Osteocyte (in vitro differentiated cells): ENCODE measurements at regions not wholly inside any gene's neighbourhood (a gene's known extent, or its start where the extent isn't known, plus 50 kb on each side); places are given as distances from the start of the nearest gene placed in this dataset.

Experiments
- DNase-seq: peaks from one replicate; pipeline ENCODE4 v3.0.0; 2021; ENCODE audit warnings: mixed read lengths; ENCODE audit not compliant: unreplicated experiment; ENCODE audit errors: extremely low spot score
- H3K27ac Mint-ChIP-seq: one replicate; pipeline ENCODE4 v1.8.0; 2021; ENCODE audit warnings: mild to moderate bottlenecking, mixed read lengths; ENCODE audit not compliant: unreplicated experiment
- H3K27me3 Mint-ChIP-seq: one replicate; pipeline ENCODE4 v1.8.0; 2021; ENCODE audit warnings: mixed read lengths; ENCODE audit not compliant: unreplicated experiment
- H3K36me3 Mint-ChIP-seq: one replicate; pipeline ENCODE4 v1.8.0; 2021; ENCODE audit warnings: mixed read lengths; ENCODE audit not compliant: unreplicated experiment
- H3K4me1 Mint-ChIP-seq: one replicate; pipeline ENCODE4 v1.8.0; 2021; ENCODE audit warnings: mixed read lengths; ENCODE audit not compliant: unreplicated experiment
- H3K4me3 Mint-ChIP-seq: one replicate; pipeline ENCODE4 v1.8.0; 2021; ENCODE audit warnings: mild to moderate bottlenecking, moderate library complexity, mixed read lengths; ENCODE audit not compliant: unreplicated experiment
- H3K9me3 Mint-ChIP-seq: one replicate; pipeline ENCODE4 v1.8.0; 2021; ENCODE audit warnings: mixed read lengths; ENCODE audit not compliant: unreplicated experiment
- TF ChIP-seq, protein P1 (sequence below): fragments of 200-600 bp; sonication (generic); IDR thresholded peaks from 2 replicates; pipeline ENCODE4 v1.5.0; 2021; ENCODE audit warnings: antibody characterized with exemption, mild to moderate bottlenecking, moderate library complexity

DNA sequence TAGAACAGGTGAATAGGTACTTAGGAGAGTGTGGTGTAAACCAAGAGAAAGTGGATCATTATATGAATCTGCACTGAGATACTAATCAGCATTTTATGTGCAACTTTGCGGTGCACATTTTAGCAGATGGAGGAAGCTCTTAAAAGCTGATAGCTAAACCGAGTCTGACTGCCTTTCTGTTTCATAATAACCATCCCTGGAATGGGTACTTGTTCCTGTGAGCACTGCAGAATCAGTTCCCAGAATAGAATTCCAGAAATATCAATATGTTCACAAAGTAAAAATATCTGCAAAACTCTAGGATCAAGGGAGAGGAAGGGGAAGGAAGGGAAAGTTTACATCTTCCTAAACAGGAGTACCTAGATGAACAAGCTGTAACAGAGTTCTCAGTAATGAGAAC, 432.2 kb upstream of the HNRNPA3 start:
- H3K27me3 Mint-ChIP-seq, result no peaks in the 10 kb centered on the region

GRCh38 chr2:176781570-176782217, 430.9 kb upstream of the HNRNPA3 start:
- DNase-seq, result no peak
- Mint-ChIP-seq H3K4me3 (no peak overlapping the region), H3K27ac (no peak overlapping the region), H3K27me3 (no peaks in the 10 kb centered on the region), H3K9me3 (peaks cover 5% of the 10 kb centered on the region), H3K36me3 (no peaks in the 10 kb centered on the region), H3K4me1 (no peaks in the 10 kb centered on the region)
- TF ChIP-seq, protein P1, sequence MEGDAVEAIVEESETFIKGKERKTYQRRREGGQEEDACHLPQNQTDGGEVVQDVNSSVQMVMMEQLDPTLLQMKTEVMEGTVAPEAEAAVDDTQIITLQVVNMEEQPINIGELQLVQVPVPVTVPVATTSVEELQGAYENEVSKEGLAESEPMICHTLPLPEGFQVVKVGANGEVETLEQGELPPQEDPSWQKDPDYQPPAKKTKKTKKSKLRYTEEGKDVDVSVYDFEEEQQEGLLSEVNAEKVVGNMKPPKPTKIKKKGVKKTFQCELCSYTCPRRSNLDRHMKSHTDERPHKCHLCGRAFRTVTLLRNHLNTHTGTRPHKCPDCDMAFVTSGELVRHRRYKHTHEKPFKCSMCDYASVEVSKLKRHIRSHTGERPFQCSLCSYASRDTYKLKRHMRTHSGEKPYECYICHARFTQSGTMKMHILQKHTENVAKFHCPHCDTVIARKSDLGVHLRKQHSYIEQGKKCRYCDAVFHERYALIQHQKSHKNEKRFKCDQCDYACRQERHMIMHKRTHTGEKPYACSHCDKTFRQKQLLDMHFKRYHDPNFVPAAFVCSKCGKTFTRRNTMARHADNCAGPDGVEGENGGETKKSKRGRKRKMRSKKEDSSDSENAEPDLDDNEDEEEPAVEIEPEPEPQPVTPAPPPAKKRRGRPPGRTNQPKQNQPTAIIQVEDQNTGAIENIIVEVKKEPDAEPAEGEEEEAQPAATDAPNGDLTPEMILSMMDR, result no peak

More for the DNA sequence above, 432.2 kb upstream of the HNRNPA3 start:
- TF ChIP-seq, protein P1, result no peak
- Mint-ChIP-seq H3K36me3 (no peaks in the 10 kb centered on the region), H3K9me3 (peaks cover 5% of the 10 kb centered on the region), H3K4me3 (no peak overlapping the region), H3K4me1 (no peaks in the 10 kb centered on the region), H3K27ac (no peak overlapping the region)
- DNase-seq, result no peak

- no peaks in the 10 kb centered on the region for H3K36me3 Mint-ChIP-seq
- no peaks in the 10 kb centered on the region for H3K27me3 Mint-ChIP-seq
- DNase-seq, result no peak
Measured at GRCh38 chr2:176784633-176785200, 427.9 kb upstream of the HNRNPA3 start.

DNA sequence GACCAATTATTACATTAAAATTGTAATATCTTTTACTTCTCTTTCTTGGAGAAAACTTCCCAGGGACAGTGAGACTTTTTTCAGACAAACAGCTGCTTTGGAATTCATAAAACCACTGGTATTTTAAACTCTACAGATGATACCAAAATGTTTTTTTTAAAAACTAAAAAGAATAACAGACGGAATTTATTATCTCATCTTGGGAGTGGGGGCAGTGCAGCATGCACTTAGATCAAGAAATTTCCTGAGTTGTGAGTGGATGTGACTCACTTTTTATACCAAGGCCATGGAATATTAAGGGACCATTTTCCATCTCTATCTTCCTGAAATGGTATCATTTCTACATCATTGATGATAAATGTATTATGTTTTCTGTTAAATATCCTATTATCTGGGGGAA, 422.8 kb upstream of the HNRNPA3 start:
- no peak for DNase-seq
- H3K4me1 Mint-ChIP-seq, result no peaks in the 10 kb centered on the region

More at GRCh38 chr2:176784633-176785200, 427.9 kb upstream of the HNRNPA3 start:
- TF ChIP-seq, protein P1, result no peak
- Mint-ChIP-seq H3K4me3 (no peak overlapping the region), H3K27ac (no peak overlapping the region), H3K4me1 (no peaks in the 10 kb centered on the region), H3K9me3 (peaks cover 5% of the 10 kb centered on the region)

DNA sequence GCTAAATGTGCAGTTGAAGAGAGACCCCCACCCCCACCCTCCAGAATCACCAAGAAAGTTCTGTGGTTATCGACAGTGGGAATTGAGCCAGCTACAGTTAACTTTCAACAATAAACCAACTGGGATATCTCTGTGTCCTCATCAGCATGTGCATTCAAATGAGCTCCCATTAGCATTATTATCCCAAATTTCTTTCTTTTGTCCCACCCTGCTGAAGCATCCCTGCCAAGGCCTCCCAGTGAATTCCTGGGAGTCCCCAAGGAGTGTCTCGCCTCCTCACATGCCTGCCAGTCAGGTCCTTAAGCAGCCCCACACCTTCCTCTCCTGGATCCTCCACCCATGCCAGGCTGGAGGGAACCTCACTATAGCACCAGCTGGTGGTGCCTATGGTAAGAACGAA, 422.1 kb upstream of the HNRNPA3 start:
- DNase-seq, result no peak
- Mint-ChIP-seq H3K4me1 (no peaks in the 10 kb centered on the region), H3K27ac (no peak overlapping the region), H3K9me3 (no peaks in the 10 kb centered on the region), H3K27me3 (no peaks in the 10 kb centered on the region), H3K4me3 (no peak overlapping the region), H3K36me3 (no peaks in the 10 kb centered on the region)
- TF ChIP-seq, protein P1, result no peak

More for the DNA sequence above, 422.8 kb upstream of the HNRNPA3 start:
- no peaks in the 10 kb centered on the region for H3K9me3 Mint-ChIP-seq
- H3K4me3 Mint-ChIP-seq, result no peak overlapping the region
- H3K27ac Mint-ChIP-seq, result no peak overlapping the region
- no peaks in the 10 kb centered on the region for H3K27me3 Mint-ChIP-seq
- no peaks in the 10 kb centered on the region for H3K36me3 Mint-ChIP-seq
- TF ChIP-seq, protein P1, result no peak
